GM23338 (cell line): ENCODE measurements at regions not wholly inside any gene's neighbourhood (a gene's known extent, or its start where the extent isn't known, plus 50 kb on each side); places are given as distances from the start of the nearest gene placed in this dataset.

Experiments used
- ATAC-seq: fragments of 200-7000 bp; cut with Tn5 transposase; 3 replicates; pipeline ENCODE4 v1.9.1; 2020
- DNase-seq: peaks from one replicate; pipeline ENCODE4 v3.0.0-alpha.2; 2015; ENCODE audit warnings: low spot score
- H2AFZ ChIP-seq: fragments of 200-600 bp; sonication (generic); 2 replicates; pipeline ENCODE4 v1.8.0; 2016; ENCODE audit warnings: antibody characterized with exemption, mild to moderate bottlenecking, moderate library complexity
- H3F3A ChIP-seq: fragments of 200-600 bp; sonication (generic); replicated peaks from 2 replicates; pipeline ENCODE4 v1.8.0; 2017; ENCODE audit warnings: antibody characterized with exemption, mixed run types, low read depth
- H3K27ac ChIP-seq: fragments of 200-600 bp; sonication (generic); 2 replicates; pipeline ENCODE4 v1.6.1; 2016; ENCODE audit warnings: low read depth
- H3K27me3 ChIP-seq: fragments of 200-600 bp; sonication (generic); 2 replicates; pipeline ENCODE4 v1.8.0; 2016; ENCODE audit warnings: mild to moderate bottlenecking, mixed run types, moderate library complexity; ENCODE audit not compliant: insufficient read depth
- H3K36me3 ChIP-seq: fragments of 200-600 bp; sonication (generic); 2 replicates; pipeline ENCODE4 v1.8.0; 2016; ENCODE audit warnings: mild to moderate bottlenecking; ENCODE audit not compliant: insufficient read depth
- H3K4me1 ChIP-seq: fragments of 200-600 bp; sonication (generic); 2 replicates; pipeline ENCODE4 v1.8.0; 2016; ENCODE audit warnings: mild to moderate bottlenecking, moderate library complexity; ENCODE audit not compliant: insufficient read depth
- H3K4me2 ChIP-seq: fragments of 200-600 bp; sonication (generic); 2 replicates; pipeline ENCODE4 v1.7.1; 2017; ENCODE audit warnings: mixed run types
- H3K4me3 ChIP-seq: fragments of 200-600 bp; sonication (generic); 2 replicates; pipeline ENCODE4 v1.6.1; 2016; ENCODE audit warnings: mixed run types
- H3K79me2 ChIP-seq: fragments of 200-600 bp; sonication (generic); replicated peaks from 2 replicates; pipeline ENCODE4 v1.8.0; 2017; ENCODE audit warnings: mild to moderate bottlenecking; ENCODE audit not compliant: insufficient read depth
- H3K9me2 ChIP-seq: fragments of 200-600 bp; sonication (generic); 2 replicates; pipeline ENCODE4 v1.8.0; 2017; ENCODE audit not compliant: insufficient read depth
- H4K20me1 ChIP-seq: fragments of 200-600 bp; sonication (generic); replicated peaks from 2 replicates; pipeline ENCODE4 v1.8.0; 2017; ENCODE audit warnings: mild to moderate bottlenecking; ENCODE audit not compliant: insufficient read depth
- H3K27ac Mint-ChIP-seq: 2 replicates; pipeline ENCODE4 v1.8.0; 2020; ENCODE audit warnings: inconsistent platforms, mild to moderate bottlenecking, moderate library complexity, mixed read lengths
- H3K27me3 Mint-ChIP-seq: 3 replicates; pipeline ENCODE4 v1.8.0; 2022; ENCODE audit warnings: low read depth, mild to moderate bottlenecking, moderate library complexity, mixed read lengths, inconsistent platforms; ENCODE audit not compliant: insufficient read depth, poor library complexity
- H3K36me3 Mint-ChIP-seq: 3 replicates; pipeline ENCODE4 v1.8.0; 2021; ENCODE audit warnings: low read depth, mild to moderate bottlenecking, inconsistent platforms, moderate library complexity, mixed read lengths
- H3K4me1 Mint-ChIP-seq: 3 replicates; pipeline ENCODE4 v1.8.0; 2020; ENCODE audit warnings: mild to moderate bottlenecking, inconsistent platforms, mixed read lengths
- H3K4me3 Mint-ChIP-seq: 3 replicates; pipeline ENCODE4 v1.8.0; 2021; ENCODE audit warnings: moderate library complexity, mild to moderate bottlenecking, inconsistent platforms, mixed read lengths
- H3K9me3 Mint-ChIP-seq: 3 replicates; pipeline ENCODE4 v1.8.0; 2020; ENCODE audit warnings: moderate library complexity, mild to moderate bottlenecking, inconsistent platforms, mixed read lengths
- EZH2phosphoT487 ChIP-seq: fragments of 200-600 bp; sonication (generic); IDR thresholded peaks from one replicate; pipeline ENCODE4 v1.8.1; 2018; ENCODE audit warnings: antibody characterized with exemption; ENCODE audit not compliant: unreplicated experiment
- ZNF114 ChIP-seq: fragments of 250-450 bp; sonication (Bioruptor Pico); IDR thresholded peaks from 2 replicates; pipeline ENCODE4 v1.5.0; 2020; ENCODE audit warnings: mild to moderate bottlenecking, moderate library complexity
- TF ChIP-seq, protein P1 (sequence below): fragments of 250-450 bp; sonication (Bioruptor Pico); IDR thresholded peaks from 2 replicates; pipeline ENCODE4 v1.5.0; 2020; ENCODE audit warnings: mild to moderate bottlenecking, moderate library complexity

DNA sequence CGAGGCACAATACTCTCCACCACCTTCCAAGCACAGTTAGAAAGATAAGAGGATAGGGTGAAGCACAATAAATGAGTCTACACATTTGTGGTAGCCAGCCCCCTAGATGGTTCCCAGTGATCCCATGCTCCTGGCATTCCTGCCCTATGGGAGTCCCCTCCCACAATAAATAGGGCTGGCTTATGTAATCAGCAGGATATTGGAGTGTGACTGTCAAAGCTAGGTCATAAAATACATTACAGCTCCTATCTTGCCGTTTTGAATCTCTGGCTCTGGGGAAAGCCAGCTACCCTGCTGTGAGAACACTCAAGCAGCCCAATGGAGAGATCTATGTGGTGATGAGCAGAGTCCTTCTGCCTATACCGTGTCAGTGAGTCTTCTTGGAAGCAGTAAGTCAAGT is 198.7 kb upstream of the NOCT start:
- H3K27ac Mint-ChIP-seq = peak overlapping the region; percentile 58; the same call in 1 of the 2 replicates
- H2AFZ ChIP-seq = no peak overlapping the region

More for the DNA sequence above, 198.7 kb upstream of the NOCT start:
- Histone ChIP-seq H3F3A (no peaks in the 10 kb centered on the region), H3K27ac (no peak overlapping the region), H3K36me3 (no peaks in the 10 kb centered on the region), H3K4me1 (no peaks in the 10 kb centered on the region), H4K20me1 (no peaks in the 10 kb centered on the region), H3K4me3 (no peak overlapping the region), H3K9me2 (peaks cover 3% of the 10 kb centered on the region; the same call in 1 of the 2 replicates), H3K27me3 (no peaks in the 10 kb centered on the region), H3K4me2 (no peak overlapping the region), H3K79me2 (no peaks in the 10 kb centered on the region)
- no peak for TF ChIP-seq EZH2phosphoT487
- no peak for TF ChIP-seq ZNF114 (CRISPR knock-in tag)
- TF ChIP-seq, protein P1, sequence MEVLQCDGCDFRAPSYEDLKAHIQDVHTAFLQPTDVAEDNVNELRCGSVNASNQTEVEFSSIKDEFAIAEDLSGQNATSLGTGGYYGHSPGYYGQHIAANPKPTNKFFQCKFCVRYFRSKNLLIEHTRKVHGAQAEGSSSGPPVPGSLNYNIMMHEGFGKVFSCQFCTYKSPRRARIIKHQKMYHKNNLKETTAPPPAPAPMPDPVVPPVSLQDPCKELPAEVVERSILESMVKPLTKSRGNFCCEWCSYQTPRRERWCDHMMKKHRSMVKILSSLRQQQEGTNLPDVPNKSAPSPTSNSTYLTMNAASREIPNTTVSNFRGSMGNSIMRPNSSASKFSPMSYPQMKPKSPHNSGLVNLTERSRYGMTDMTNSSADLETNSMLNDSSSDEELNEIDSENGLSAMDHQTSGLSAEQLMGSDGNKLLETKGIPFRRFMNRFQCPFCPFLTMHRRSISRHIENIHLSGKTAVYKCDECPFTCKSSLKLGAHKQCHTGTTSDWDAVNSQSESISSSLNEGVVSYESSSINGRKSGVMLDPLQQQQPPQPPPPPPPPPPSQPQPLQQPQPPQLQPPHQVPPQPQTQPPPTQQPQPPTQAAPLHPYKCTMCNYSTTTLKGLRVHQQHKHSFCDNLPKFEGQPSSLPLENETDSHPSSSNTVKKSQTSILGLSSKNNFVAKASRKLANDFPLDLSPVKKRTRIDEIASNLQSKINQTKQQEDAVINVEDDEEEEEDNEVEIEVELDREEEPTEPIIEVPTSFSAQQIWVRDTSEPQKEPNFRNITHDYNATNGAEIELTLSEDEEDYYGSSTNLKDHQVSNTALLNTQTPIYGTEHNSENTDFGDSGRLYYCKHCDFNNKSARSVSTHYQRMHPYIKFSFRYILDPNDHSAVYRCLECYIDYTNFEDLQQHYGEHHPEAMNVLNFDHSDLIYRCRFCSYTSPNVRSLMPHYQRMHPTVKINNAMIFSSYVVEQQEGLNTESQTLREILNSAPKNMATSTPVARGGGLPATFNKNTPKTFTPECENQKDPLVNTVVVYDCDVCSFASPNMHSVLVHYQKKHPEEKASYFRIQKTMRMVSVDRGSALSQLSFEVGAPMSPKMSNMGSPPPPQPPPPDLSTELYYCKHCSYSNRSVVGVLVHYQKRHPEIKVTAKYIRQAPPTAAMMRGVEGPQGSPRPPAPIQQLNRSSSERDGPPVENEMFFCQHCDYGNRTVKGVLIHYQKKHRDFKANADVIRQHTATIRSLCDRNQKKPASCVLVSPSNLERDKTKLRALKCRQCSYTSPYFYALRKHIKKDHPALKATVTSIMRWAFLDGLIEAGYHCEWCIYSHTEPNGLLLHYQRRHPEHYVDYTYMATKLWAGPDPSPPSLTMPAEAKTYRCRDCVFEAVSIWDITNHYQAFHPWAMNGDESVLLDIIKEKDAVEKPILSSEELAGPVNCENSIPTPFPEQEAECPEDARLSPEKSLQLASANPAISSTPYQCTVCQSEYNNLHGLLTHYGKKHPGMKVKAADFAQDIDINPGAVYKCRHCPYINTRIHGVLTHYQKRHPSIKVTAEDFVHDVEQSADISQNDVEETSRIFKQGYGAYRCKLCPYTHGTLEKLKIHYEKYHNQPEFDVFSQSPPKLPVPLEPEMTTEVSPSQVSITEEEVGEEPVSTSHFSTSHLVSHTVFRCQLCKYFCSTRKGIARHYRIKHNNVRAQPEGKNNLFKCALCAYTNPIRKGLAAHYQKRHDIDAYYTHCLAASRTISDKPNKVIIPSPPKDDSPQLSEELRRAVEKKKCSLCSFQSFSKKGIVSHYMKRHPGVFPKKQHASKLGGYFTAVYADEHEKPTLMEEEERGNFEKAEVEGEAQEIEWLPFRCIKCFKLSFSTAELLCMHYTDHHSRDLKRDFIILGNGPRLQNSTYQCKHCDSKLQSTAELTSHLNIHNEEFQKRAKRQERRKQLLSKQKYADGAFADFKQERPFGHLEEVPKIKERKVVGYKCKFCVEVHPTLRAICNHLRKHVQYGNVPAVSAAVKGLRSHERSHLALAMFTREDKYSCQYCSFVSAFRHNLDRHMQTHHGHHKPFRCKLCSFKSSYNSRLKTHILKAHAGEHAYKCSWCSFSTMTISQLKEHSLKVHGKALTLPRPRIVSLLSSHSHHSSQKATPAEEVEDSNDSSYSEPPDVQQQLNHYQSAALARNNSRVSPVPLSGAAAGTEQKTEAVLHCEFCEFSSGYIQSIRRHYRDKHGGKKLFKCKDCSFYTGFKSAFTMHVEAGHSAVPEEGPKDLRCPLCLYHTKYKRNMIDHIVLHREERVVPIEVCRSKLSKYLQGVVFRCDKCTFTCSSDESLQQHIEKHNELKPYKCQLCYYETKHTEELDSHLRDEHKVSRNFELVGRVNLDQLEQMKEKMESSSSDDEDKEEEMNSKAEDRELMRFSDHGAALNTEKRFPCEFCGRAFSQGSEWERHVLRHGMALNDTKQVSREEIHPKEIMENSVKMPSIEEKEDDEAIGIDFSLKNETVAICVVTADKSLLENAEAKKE = no peak
- H3K27me3 Mint-ChIP-seq = peaks cover 5% of the 10 kb centered on the region
- no peaks in the 10 kb centered on the region for H3K4me1 Mint-ChIP-seq
- H3K9me3 Mint-ChIP-seq = no peaks in the 10 kb centered on the region
- no peak for DNase-seq
- ATAC-seq = no peak
- no peaks in the 10 kb centered on the region for H3K36me3 Mint-ChIP-seq
- no peak overlapping the region for H3K4me3 Mint-ChIP-seq
